AG04449 (cell line): ENCODE measurements at regions not wholly inside any gene's neighbourhood (a gene's known extent, or its start where the extent isn't known, plus 50 kb on each side); places are given as distances from the start of the nearest gene placed in this dataset.

Experiments
- CTCF ChIA-PET: fragments of 350-600 bp; formaldehyde crosslinking; extraction: SDS; loops from one replicate; lab custom pipeline; 2021; ENCODE audit warnings: antibody characterized with exemption; lab: Yijun Ruan, JAX
- POLR2A ChIA-PET: fragments of 400-600, 350-600 bp; formaldehyde crosslinking; extraction: SDS; loops from one replicate; lab custom pipeline; 2020; ENCODE audit warnings: antibody characterized with exemption, inconsistent platforms; lab: Yijun Ruan, JAX
- DNase-seq: peaks from one replicate; pipeline ENCODE4 v3.0.0-alpha.2; 2010; ENCODE audit warnings: low read depth, low spot score
- H3K4me3 ChIP-seq: 2 replicates; pipeline ENCODE4 v1.5.1; 2011; ENCODE audit warnings: low read depth, mild to moderate bottlenecking, control low read depth, low read length
- CTCF ChIP-seq: IDR thresholded peaks from one replicate; pipeline ENCODE4 v1.5.1; 2011; ENCODE audit warnings: mild to moderate bottlenecking, moderate library complexity, low read length, control low read depth, inconsistent platforms; ENCODE audit not compliant: insufficient read depth; ENCODE audit errors: missing control alignments

DNA sequence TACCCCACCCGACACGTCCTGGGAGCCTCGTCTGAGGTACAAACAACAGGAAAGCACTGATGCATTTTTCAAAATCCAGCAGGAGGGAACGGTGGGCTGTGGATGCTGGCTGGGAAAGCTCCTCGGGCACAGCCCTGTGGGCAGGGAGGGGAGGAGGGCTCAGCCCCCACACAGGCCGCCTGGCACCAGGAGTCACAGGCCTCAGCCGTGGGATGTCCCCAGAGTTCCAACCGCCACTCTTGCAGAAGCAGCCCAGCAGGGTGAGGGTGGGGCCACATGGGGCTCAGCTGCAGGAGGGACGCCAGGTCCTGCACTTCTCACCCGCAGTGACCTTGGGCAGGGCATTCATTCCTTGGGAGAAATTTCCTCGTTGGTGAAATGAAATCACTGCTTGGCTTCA, 274.6 kb downstream of the BRD1 start:
- ChIA-PET POLR2A (no interaction called here), CTCF (no interaction called here)
- no peak for DNase-seq
- no peak overlapping the region for H3K4me3 ChIP-seq
- TF ChIP-seq CTCF: no peak

DNA sequence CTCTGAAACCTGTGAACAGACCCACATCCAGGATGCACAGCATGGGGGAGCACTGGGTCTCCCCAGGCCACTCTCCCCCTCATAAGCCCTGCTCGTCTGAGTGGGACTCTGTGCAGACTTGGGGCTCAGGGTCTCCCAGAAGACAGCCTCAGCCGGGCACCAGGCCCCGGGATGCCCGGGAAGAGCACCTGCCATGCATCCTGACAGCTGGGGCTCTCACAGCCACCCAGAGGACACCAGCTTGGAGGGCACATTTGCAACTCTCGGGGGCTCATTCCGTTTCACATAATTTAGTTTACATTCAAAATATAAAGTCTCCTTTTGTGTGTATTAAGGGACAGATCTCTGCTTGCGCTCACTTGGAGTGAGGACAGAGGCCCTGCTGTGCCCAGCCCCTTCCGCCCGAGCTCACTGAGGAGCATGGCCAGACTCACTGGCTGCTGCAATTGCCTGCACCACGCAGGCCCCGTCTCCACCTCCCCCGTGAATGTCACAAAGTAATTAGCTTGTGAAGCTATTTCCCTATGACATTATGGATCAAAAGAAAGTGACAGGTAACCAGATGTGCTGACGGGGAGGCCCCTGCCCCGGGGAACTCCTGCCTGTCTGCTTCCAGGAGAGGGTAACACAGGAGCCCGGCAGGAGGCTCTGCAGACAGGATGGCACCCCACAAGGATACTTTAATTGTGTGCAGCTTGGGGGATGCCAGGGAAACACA, 275.6 kb downstream of the BRD1 start:
- no peak for DNase-seq
- ChIA-PET CTCF (no interaction called here), POLR2A (no interaction called here)
- H3K4me3 ChIP-seq: no peak overlapping the region
- TF ChIP-seq CTCF: no peak

GRCh38 chr22:49551446-49551845, 276.2 kb downstream of the BRD1 start:
- no peak for DNase-seq
- no peak overlapping the region for H3K4me3 ChIP-seq
- POLR2A ChIA-PET: no interaction called here
- CTCF ChIA-PET: no interaction called here
- no peak for TF ChIP-seq CTCF

DNA sequence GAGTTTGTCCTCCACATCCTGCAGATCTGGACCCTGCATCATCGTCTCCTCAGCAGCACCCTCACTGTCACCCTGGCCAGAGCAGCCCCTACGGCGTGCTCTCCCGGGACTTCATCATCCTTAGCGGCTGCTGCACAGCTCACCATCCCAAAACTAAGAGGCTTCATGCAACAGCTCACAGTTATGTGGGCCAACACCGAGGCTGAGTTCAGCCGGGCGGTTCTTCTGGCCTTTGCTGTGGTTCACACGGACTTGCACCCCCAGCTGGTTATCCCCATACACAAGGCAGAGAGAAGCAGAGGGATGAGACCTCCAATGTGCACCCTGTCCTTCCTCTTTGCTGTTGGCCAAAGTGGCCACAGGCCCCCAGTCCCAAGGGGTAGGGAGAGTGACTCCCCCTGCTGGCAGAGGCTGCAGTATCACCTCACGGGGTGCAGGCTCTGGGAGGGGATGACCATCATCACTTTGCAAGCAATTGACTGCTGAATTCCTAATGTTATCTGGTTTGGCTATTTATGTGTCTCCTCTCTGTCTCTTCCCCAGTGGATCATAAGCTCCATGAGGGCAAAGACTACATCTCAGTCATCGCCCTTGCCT, 276.8 kb downstream of the BRD1 start:
- TF ChIP-seq CTCF: no peak
- no peak for DNase-seq
- ChIA-PET CTCF (no interaction called here), POLR2A (no interaction called here)
- no peak overlapping the region for H3K4me3 ChIP-seq

DNA sequence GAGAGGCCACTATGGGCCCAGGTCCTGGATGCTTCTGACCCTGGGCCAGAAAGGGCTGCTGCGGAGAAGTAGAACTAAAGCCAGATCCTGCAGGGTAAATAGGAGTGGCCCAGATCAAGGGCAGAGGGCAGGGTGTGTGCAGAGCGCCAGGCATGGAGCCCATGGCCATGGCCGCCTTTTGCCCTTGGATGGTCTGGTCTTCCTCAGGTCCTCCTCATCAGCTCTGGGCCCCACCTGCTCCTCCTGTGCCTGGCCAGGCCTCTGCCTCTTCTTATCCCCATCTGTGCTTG, 277.6 kb downstream of the BRD1 start:
- DNase-seq: no peak
- ChIA-PET POLR2A (no interaction called here), CTCF (no interaction called here)
- H3K4me3 ChIP-seq: no peak overlapping the region
- no peak for TF ChIP-seq CTCF

DNA sequence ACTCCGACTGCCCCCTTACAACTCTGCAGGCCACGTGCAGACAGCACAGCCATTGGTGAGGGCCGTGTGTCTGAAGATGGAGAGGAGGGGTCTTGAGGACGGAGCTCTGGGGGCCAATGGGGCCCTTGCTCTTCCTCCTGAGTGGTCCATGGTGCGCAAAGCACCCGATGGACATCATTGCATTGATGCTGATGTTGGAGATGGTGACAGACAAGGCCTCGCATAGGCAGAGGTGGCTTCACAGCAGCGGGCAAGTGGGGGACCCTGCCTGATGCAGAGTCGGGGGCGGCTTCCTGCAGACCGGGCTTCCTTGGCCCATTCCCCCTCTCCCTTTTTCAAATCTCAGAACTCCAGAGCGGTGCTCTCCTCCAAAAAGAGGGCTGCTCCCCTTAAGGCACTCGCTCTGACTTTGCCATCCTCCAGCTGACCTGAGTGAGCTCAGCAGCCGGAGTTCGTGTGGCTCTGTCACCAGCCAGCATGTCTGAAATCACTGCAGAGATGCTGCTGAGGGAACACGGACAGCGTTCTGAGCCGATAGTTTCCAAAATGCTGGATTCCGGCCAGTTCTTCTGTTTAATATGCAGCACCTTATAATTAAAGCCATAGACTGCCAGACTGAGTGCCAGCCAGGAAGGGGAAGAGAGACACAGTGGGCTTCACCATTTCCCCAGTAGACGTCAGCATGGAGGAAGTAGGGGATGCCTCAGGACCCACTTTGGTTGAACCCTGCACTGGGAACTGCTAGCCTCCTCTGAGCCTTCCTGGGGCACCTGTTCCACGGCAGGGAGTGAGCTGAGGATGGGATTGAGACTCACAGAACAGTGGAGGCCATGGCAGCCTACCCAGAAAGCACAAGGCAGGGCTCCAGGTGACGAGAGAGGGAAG, 278.2 kb downstream of the BRD1 start:
- DNase-seq: no peak
- ChIA-PET CTCF (no interaction called here), POLR2A (no interaction called here)
- H3K4me3 ChIP-seq: no peak overlapping the region
- no peak for TF ChIP-seq CTCF
